Fibroblast of mammary gland (primary cell): ENCODE measurements at regions not wholly inside any gene's neighbourhood (a gene's known extent, or its start where the extent isn't known, plus 50 kb on each side); places are given as distances from the start of the nearest gene placed in this dataset.
"Not testable (repeated sequence)": the region's sequence is repeated elsewhere in the genome, so short reads cannot be mapped to it uniquely, and the experiment has no call there.

Experiments used
- DNase-seq: peaks from one replicate; pipeline ENCODE4 v3.0.0-alpha.2; 2010; ENCODE audit warnings: low read depth
- H3K4me3 ChIP-seq: 2 replicates; pipeline ENCODE4 v1.5.1; 2011; ENCODE audit warnings: low read depth, mild to moderate bottlenecking, low read length, moderate library complexity; ENCODE audit not compliant: control insufficient read depth
- TF ChIP-seq, protein P1 (sequence below): conservative IDR thresholded peaks from 2 replicates; pipeline ENCODE4 v1.5.1; 2011; ENCODE audit warnings: low read depth, low read length, inconsistent platforms; ENCODE audit not compliant: control insufficient read depth, insufficient read depth

DNA sequence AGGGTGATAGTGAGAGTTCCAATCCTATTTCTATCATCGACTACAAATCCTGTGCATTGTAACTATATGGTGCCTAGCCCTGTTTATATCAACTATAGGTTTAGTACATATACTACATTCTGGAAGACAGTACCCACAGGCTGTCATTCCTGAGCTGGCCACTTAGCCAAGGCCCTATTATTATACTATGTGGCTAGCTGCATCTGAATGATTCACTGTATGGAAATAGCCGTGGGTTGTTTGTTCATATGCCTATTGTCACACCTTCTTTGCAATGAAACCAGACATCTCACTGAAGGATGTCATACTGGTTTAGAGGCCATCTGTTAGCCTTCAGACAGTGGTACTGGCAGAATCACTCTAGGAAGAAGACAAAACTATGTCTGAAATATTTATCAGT is 62.3 kb upstream of the FSIP2 start:
- no peak for DNase-seq
- H3K4me3 ChIP-seq, result no peak overlapping the region
- TF ChIP-seq, protein P1, sequence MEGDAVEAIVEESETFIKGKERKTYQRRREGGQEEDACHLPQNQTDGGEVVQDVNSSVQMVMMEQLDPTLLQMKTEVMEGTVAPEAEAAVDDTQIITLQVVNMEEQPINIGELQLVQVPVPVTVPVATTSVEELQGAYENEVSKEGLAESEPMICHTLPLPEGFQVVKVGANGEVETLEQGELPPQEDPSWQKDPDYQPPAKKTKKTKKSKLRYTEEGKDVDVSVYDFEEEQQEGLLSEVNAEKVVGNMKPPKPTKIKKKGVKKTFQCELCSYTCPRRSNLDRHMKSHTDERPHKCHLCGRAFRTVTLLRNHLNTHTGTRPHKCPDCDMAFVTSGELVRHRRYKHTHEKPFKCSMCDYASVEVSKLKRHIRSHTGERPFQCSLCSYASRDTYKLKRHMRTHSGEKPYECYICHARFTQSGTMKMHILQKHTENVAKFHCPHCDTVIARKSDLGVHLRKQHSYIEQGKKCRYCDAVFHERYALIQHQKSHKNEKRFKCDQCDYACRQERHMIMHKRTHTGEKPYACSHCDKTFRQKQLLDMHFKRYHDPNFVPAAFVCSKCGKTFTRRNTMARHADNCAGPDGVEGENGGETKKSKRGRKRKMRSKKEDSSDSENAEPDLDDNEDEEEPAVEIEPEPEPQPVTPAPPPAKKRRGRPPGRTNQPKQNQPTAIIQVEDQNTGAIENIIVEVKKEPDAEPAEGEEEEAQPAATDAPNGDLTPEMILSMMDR, result no peak

DNA sequence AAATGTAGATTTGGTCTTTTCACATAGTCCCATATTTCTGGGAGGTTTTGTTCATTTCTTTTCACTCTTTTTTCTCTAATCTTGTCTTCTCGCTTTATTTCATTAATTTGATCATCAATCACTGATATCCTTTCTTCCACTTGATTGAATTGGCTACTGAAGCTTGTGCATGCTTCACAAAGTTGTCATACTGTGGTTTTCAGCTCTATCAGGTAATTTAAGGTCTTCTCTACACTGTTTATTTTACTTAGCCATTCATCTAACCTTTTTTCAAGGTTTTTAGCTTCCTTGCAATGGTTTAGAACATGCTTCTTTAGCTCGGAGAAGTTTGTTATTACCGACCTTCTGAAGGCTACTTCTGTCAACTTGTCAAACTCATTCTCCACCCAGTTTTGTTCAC is 51.6 kb upstream of the FSIP2 start:
- H3K4me3 ChIP-seq, DNase-seq: not testable (repeated sequence)

- TF ChIP-seq, protein P1, result no peak
- H3K4me3 ChIP-seq, result no peak overlapping the region
- DNase-seq, result no peak
Observed at GRCh38 chr2:185687967-185688366, 50.6 kb upstream of the FSIP2 start.
